ENCODE measurements at regions not wholly inside any gene's neighbourhood (a gene's known extent, or its start where the extent isn't known, plus 50 kb on each side); places are given as distances from the start of the nearest gene placed in this dataset.
"Not testable (repeated sequence)": the region's sequence is repeated elsewhere in the genome, so short reads cannot be mapped to it uniquely, and the experiment has no call there.

DNA sequence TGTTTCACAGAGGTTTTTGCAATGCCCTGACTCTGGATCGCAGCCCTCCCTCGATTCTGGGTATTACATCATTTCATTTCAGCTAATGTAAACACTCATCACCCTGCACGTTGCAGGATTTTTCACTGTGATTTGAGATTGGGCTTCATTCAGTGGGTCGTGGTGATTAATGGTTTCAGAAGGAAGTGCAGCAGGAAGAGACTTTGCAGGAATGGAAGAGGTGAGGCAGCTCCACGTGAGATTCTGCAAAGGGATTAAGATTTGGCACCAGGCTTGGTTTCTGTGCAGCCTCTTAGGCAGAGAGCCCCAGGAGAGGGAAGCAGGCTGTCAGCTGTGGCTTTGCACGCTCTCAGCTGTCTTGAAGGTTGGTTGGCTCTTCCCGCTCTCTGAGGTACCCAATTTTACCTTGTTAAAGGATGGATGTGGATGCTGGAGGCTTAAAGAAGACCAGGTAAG, 95.2 kb downstream of the PLCE1 start:
- DNase-seq (ENCODE audit: low spot score): no peak

DNA sequence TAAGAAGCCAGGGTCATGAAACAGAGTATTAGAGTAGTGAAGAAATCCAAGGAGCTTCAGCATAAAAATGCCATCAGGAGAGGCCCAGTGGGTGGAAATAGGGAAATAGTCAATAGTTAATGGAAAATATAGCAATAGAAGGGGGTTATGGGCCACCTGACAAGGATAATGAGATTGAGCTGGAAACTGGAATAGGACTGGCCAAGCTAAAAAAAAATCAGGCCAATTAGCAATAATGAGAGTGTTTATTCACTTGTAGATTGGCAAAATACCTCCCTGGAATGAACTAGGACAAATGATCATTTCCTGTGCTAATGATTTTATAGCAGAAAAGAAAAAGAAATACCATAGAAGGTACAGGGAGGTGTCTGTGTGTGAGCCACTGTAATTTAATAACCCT, 97.9 kb downstream of the PLCE1 start:
- DNase-seq (ENCODE audit: low spot score): no peak

DNA sequence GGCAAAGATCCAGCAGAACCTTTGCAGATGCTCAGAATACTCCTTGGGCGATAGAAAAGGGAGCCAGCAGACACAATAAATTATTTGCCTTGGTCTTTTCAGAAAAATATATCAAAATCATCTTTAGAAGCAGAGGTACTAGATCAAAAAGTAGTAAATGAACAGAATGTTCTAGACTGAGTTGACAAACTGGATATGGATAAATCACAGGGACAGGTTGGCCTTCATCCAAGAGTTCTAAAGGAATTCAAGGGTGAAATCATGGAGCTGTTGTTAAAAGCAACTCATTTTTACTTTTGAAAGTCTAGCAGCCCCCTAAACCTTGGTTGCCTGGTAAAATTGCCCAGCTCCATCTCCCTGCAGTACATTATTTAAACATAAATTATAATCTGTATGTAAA, 99.1 kb downstream of the PLCE1 start:
- no peak for DNase-seq (ENCODE audit: low spot score)

DNA sequence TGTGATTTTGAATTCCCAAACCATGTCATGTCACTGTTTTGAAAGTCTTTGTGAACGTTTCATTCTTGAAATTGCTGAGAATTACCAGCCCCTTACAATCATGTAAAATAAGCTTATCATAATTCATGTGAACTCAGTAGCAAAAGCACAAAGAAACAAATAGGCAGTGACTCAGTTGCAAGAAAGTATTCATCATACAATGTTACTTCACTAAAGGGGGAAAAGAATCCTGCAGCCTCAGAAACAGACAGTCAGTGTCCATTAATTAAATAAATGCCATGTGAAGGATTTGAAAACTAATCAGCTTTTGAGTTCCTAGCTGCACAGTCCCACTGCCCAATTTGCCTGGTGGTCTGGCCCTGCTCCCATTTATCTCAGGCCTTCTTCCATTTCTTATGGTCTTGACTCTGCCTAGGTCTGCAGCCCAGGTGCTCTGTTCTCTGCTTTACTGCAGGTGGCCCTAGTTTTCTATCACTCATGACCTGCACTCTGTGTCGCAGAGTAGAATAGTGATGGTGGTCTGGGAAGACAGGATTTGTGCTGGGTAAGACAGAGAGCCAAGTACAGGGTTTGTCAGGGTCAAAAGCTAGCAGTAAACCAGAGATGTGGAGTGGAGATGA, 99.7 kb downstream of the PLCE1 start:
- no peak for DNase-seq (ENCODE audit: low spot score)

DNA sequence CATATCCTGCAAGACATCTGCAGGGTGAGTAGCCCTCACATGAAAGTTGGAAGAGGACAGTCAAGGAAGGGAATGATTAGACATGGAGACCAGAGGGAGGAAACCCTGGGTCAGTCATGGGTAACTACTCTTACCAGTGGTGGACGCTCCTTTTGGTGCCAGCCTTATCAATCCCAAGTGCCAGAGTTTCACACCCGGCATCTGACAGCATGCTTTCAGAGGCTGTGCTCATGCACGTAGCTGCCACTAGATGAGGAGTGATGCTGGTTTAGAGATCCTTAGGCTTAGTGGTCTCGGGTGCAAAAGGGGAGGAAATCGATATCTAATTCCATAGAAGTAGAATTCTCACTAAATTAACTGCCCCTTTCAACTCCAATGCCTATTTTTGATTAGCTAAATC, 100.8 kb downstream of the PLCE1 start:
- no peak for DNase-seq (ENCODE audit: low spot score)

DNA sequence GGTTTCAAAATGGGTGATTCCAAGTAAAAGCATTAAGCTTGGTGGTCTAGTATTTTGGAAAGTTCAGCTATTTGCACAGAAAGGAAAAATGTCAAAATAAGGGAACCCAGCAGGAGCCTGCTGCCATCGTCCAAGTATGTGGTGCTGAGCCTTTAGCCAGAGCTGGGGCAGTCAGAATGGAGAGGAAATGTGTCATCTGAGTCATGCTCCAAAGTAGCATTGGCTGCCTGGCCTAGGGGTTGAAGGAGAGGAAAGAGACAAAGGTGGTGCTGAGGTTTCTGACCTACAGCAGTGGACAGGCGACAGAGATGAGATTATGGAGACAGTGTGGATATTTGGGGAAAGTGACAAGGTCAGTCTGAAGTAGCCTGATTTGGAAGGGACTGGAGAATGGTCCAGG, 103.9 kb downstream of the PLCE1 start:
- no peak for DNase-seq (ENCODE audit: low spot score)

DNA sequence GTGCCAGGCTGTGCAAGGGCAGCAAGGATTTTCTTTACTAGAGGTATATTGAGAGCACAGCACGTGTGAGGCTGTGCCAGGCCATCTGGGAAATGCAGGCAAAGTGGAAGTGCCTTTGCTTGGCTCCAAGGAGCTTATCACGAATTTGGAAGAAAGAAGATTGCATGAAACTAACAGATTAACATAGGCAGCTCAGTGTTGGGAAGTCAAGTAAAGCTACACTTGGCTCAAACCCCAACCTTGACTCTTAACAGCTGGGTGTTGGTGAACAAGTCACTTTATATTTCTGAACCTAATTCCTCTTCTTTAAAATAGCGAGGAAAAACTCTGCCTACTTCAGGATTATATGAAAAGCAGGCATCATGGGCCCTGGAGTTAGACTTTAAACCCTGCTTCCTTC, 105.2 kb downstream of the PLCE1 start:
- DNase-seq (ENCODE audit: low spot score): no peak

DNA sequence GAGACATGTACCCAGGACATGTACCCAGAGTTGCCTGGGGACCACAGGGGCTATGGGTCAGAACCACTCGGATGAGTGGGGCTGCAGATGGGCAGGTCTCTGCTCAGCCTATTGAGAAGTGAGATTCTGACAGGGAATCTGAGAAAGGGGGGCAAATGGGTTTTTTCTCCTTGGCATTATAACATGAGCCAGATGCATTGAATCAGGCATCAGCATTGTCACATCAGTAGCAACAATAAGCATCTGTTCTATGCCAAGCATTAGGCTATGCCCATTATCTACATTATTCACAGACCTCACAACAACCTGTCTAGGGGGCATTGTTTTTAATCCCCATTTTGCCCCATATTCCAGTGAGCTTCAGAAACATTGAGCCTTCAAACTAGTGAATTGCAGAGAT, 108.2 kb downstream of the PLCE1 start:
- no peak for DNase-seq (ENCODE audit: low spot score)

DNA sequence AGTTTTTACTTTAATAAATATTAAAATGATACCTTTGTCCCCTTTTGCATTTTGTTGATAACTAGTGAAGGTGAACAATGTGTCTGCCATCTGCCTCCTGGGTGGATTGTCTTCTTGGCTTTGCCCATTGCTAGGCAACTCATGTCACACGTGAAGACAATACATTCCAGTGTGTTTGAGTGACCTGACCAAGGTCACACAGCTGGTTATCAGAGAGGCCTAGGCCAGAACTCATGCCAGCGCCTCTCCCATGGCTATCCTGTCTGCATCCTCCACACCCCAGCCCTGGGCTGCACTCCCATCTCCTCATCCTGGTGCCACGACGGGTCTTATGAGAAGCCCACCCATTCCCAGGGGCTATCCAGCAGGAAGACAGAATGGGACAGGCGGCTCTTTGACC, 108.7 kb downstream of the PLCE1 start:
- no peak for DNase-seq (ENCODE audit: low spot score)

DNA sequence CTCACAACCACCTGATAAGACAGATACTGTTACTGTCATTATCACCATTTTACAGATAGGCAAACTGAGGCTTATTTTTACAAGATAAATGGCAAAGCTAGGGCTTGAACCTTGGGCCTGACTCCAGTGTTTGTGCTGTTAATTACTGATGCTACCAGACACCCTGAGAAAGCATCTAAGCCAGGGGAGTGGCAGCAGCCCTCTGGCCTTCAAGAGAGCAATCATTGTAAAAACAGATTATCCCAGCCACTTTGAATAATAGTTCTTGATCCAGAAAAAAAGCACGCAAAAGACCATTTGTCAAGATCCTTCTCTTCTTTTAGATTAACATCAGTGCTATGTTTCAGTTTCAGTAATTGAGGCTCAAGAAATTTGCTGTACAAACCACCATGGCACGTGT, 109.5 kb downstream of the PLCE1 start:
- no peak for DNase-seq (ENCODE audit: low spot score)

DNA sequence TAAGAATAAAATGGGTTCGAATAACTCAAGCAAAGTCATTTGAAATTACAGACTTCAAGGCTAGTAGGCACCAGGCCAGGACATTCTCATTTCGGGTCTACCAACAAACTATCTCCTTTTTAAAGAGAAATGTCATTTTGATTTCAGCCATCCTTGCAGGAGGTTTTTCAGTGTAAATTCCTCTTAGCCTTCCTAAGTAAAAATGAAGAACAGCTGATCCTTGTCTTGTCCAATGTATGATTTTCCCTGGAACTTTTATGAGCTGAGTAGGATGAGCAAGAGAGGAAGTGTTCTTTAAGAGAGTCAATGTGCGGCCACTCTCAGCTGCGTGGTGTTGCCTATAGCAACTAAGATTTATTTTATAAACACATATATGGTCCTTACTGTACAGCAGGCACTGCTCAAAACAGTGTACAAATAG, 110.1 kb downstream of the PLCE1 start:
- DNase-seq (ENCODE audit: low spot score): no peak

DNA sequence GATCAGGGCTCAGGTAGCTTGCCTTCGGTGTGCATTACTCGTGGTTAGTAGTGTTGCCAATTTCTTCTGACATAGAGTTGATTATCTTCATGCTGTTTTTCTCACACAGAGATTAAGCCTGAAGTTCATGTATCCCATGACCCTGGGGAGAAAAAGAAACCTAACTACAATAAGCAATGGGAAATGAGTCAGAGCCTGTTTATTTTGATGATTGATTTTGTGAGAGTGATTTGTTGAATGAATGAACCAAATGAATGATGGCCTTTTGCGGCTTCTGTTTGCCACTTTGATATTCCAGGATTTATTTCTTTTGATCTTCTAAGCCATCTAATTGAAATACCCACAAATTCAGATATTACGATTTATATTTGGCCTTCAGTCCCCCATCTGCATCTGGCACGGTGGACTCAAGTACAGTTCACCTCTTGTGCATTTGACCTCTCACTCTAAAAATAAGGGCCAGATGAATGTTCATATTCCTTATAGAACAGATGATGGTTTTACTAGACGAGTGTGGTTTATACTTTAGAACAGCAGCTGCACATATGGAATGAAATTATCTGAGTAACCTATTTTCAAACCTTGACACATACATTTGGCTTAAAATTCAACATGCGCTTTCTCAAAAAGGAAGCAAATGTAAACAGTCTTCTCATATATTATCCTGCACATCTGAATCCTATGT, 110.7 kb downstream of the PLCE1 start:
- no peak for DNase-seq (ENCODE audit: low spot score)

DNA sequence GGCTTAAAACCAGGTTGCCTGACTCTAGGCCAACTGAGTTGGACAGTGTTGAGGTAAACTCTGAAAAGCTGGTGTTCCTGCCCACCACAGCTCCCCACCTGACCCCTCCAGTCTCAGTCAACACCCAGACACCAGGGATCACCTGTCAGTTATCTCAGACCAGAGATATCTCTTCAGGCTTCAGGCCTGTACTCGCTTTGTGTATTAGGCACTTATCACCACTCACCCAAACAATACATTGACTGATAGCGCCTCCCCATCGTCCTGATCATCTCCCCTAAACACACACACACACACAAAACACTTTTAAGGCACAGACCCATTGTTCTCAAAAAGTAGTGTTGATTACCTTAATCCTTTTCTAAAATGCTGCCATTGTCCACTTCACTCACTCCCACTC, 111.5 kb downstream of the PLCE1 start:
- no peak for DNase-seq (ENCODE audit: low spot score)

DNA sequence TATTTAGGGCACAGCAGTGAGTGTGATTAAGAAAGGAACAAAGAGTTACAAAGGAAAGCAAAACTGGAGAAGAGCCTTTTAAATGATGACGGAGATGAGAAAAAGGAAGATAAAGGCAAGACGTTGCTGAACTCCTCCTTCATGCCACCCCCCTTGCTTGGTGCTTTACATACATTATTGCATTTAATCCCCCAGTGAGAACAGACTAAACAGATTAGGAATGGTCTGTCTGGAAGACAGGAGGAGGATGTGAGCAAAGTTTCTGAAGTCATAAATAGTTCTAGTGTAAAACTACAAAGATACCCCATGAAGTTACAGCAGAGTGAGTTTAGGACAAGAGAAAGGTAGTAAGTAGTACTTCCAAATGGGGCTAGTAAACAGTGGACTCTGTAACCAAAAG, 113.5 kb downstream of the PLCE1 start:
- DNase-seq (ENCODE audit: low spot score): no peak

DNA sequence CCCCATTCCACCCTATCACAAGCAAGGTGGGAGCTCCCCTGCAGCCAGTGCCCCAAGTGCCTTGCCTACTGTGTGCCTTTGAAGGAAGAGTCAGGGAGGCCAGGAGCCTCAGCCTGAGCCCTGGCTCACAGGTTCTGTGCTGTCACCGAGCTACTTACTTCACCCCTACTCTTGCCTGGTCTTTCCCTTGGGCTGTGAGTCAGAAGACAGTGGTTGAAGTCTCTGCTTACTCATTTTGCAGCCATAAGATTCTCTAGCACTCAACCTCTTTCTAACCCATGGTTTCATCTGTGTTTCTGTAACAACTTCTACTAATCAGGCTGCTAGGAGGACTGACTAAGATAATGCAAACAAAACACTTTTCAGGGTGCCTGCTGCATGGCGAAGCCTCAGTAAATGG, 114.5 kb downstream of the PLCE1 start:
- DNase-seq (ENCODE audit: low spot score): no peak

DNA sequence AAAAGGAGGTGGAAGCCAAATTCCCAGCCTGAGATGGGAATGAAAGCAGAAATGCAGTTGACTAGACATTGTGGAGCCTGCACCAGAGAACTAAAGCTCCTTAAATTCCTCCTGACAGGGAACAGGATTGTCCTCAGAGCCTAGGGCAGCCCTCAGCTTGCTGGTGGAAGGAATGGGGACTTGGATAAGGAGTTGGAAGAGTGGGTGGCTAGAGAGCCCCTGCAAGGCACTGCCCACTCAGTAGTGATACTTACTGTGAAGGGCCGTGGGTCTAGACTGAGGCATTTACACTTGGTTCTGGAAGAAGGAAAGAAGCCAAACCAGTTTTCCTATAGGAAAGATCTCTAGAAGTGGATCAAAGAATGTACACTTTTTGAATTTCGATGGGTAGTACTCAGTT, 117.6 kb downstream of the PLCE1 start:
- no peak for DNase-seq (ENCODE audit: low spot score)

DNA sequence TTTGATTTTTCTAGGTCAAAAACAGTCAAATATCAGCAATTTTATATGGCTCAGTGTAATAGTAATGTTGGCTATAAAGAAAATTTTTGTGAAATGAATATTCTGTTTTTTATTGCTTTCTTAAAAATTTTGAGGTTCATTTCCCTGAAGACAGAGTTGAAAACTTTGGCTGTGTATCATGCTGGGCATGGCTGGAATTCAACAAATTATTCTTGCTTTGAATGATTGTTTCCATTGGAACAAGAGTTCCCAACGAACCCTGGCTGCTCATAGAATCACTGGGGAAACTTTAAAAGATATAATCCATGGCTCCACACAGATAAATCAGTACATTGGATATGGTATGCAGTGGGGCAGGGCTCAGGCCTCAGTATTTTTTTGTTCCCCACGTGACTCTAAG, 118.6 kb downstream of the PLCE1 start:
- DNase-seq (ENCODE audit: low spot score): no peak

DNA sequence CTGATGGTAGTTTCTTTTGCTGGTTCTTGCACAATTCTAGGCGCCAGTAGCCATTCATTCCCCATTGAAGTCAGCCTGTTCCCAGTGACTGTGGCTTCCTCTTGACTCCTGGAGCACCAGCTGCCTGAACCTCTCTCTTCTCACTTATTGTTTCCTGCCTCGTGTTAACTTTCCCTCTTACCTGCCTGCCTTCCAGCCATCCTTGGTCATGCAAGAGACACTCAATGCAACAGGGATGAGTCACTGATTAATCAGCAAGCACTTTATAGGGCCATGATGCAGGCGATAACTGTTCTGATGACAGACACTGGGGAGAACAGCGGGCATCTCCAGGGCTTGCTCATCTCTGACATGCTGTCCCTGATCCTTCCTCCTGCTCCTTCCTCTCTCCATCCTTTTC, 122.0 kb downstream of the PLCE1 start:
- DNase-seq (ENCODE audit: low spot score): peak; percentile 52

DNA sequence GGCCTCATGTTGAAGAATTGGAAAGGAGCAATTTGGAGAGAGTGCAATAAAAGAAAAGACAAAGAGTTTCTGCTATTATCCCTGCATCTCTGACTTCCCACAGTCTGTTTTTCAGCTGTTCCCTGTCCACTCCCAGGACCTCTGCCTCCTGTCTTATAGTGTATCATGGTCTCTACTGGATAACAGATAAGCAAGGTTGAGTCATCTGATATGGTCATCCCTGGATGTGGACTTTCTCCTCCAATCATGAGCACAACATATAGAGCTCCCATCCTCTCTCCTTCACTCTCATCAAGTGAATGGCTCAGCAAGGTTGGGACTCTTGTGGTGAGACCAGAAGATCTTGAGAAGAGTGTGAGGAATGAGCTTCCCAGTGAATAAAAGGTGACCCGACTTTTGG, 123.1 kb downstream of the PLCE1 start:
- DNase-seq (ENCODE audit: low spot score): no peak

DNA sequence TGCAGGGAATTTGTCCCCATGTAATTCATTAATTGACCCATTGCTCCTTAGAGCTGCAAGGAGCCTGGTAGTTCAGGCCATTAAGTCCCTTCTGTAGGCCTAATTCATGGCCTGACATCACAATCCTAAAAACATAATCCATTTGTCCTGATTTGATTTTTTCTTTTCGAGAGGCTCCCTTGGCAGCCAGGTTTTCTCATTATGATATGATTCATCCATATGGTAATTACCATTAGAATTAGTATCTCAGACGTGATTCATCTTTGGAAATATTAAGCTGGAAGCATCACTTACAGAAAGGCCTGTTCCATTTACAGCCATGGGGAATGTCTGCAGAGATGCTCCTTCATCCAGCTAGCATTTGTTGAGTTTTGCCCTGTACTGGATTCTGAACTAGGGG, 128.5 kb downstream of the PLCE1 start:
- no peak for DNase-seq (ENCODE audit: low spot score)

DNA sequence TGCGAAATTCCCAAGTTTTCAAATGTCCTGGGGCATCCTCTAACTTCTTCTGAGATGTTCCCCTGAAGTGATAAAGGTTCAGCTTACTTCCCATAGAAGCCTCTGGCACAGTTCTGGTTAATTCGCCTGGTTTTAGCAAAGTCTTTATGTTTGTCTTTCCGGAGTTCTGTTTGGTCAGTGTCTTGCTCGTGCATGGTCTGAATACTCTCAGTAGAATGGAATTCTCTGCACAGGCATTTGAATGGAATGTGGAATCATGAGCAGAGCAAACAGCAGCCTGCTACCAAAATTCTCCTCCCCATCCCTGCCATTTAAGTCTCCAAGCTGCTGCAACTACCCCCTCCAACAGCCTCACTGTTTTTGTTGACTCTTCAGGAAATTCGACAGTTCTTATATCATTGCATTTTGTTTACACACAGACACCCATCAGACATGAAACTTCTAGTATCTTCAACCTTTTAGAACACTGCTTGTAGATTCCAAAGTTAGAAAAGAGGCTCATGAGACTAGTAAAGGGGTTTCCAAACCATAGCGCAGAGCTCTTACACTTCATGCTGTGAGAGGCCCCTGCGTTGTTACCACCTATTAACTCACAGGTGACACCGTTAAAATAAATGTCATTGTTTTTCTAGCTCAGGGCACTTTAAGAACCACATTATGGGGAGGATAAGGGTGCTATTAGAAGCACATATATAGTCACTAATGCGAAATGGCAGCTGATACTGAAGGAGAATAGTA, 129.7 kb downstream of the PLCE1 start:
- no peak for DNase-seq (ENCODE audit: low spot score)

DNA sequence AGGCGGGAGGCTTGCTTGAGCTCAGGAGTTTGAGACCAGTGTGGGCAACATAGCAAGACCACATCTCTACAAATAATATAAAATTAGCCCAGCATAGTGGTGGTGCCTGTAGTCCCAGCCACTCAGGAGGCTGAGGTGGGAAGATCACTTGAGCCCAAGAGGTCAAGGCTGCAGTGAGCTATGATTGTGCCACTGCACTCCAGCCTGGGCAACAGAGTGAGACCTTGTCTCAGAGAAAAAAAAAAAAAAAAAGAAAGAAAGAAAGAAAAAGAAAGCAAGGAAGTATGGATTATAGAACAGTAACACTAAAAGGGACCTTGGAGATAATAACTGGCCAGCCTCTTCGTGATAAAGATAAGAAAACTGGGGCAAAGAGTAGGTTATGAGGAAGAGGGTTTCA, 130.4 kb downstream of the PLCE1 start:
- not testable (repeated sequence) for DNase-seq (ENCODE audit: low spot score)

DNA sequence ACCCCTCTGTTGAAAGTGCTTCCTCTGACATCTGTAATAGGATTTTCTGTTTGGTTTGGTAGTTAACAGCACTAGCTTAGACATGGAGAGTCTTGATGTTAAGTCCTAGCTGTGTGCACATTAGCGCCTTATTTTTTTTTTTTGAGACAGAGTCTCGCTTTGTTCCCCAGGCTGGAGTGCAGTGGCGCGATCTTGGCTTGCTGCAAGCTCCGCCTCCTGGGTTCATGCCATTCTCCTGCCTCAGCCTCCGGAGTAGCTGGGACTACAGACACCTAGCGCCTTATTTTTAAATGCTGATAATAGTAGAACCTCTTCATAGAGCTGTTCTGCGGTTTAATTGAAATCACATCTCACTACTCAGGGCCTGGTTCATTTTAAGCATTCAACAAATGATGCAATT, 131.5 kb downstream of the PLCE1 start:
- not testable (repeated sequence) for DNase-seq (ENCODE audit: low spot score)

DNA sequence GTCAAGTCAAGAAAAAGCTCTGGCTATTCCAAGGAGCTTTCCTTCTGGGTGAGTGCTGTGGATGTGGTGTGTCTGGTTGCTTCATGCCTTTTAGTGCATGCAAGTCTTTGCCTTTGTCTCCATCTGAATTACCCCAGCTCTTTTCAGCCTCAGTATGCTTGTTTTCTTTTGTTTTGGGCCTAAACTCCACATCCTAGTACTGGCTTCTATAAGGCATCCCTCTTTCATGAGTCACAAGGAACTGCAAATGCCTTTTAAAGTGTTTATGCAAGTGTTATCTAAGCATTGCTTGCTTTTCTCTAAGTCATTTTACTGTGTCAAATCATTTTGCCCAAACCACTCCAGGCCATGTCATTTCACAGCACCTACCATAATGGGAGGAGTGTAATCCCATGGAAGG, 132.1 kb downstream of the PLCE1 start:
- DNase-seq (ENCODE audit: low spot score): no peak
